HEK293 (cell line): ENCODE measurements at regions not wholly inside any gene's neighbourhood (a gene's known extent, or its start where the extent isn't known, plus 50 kb on each side); places are given as distances from the start of the nearest gene placed in this dataset.

Experiments used
- SETDB1 ChIP-seq: IDR thresholded peaks from one replicate; pipeline ENCODE4 v1.6.1; 2017; ENCODE audit warnings: mild to moderate bottlenecking, low read length, moderate library complexity, mixed read lengths; ENCODE audit not compliant: insufficient read length
- ZBTB17 ChIP-seq: fragments of 450-650 bp; formaldehyde crosslinking; IDR thresholded peaks from 2 replicates; pipeline ENCODE4 v1.5.1; 2016; ENCODE audit warnings: missing biosample characterization, missing genetic modification characterization
- ZFHX2 ChIP-seq: fragments of 450-650 bp; formaldehyde crosslinking; conservative IDR thresholded peaks from 2 replicates; pipeline ENCODE4 v1.5.1; 2016; ENCODE audit warnings: missing biosample characterization, missing genetic modification characterization
- ZFP41 ChIP-seq: fragments of 450-650 bp; formaldehyde crosslinking; IDR thresholded peaks from 2 replicates; pipeline ENCODE4 v1.5.1; 2016; ENCODE audit warnings: missing biosample characterization, missing genetic modification characterization, borderline replicate concordance
- ZNF10 ChIP-seq: fragments of 450-650 bp; formaldehyde crosslinking; IDR thresholded peaks from 2 replicates; pipeline ENCODE4 v1.5.1; 2017; ENCODE audit warnings: missing biosample characterization, missing genetic modification characterization
- ZNF114 ChIP-seq: fragments of 450-650 bp; formaldehyde crosslinking; IDR thresholded peaks from 2 replicates; pipeline ENCODE4 v1.5.0; 2017; ENCODE audit warnings: missing biosample characterization, missing genetic modification characterization
- ZNF138 ChIP-seq: fragments of 450-650 bp; formaldehyde crosslinking; IDR thresholded peaks from 2 replicates; pipeline ENCODE4 v1.5.1; 2016; ENCODE audit warnings: missing biosample characterization, missing genetic modification characterization, borderline replicate concordance
- ZNF561 ChIP-seq: fragments of 450-650 bp; IDR thresholded peaks from 2 replicates; pipeline ENCODE4 v1.5.1; 2018; ENCODE audit warnings: missing biosample characterization, missing genetic modification characterization, borderline replicate concordance
- TF ChIP-seq, protein P1 (sequence below): fragments of 450-650 bp; formaldehyde crosslinking; IDR thresholded peaks from 2 replicates; pipeline ENCODE4 v1.5.1; 2016; ENCODE audit warnings: missing biosample characterization, missing genetic modification characterization

DNA sequence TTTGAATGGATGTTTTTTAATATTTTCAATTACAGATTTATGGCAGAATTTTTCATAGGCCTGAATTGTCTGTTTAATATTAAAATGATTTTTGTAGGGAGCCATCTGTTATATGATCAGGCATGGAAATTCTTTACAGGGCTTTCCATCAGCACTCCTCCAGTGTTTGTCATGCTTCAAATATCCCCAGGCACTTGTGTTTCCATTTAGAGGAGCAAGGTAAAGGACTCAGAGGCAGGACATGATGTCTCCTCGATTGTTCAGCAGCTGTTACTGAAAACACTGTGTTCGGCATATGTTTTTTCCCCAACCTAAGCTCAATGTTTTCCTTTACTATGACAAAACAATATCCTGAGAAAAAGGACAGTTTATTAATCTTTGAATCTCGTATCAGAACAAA lies 172.3 kb upstream of the RFX3 start:
- TF ChIP-seq, protein P1, sequence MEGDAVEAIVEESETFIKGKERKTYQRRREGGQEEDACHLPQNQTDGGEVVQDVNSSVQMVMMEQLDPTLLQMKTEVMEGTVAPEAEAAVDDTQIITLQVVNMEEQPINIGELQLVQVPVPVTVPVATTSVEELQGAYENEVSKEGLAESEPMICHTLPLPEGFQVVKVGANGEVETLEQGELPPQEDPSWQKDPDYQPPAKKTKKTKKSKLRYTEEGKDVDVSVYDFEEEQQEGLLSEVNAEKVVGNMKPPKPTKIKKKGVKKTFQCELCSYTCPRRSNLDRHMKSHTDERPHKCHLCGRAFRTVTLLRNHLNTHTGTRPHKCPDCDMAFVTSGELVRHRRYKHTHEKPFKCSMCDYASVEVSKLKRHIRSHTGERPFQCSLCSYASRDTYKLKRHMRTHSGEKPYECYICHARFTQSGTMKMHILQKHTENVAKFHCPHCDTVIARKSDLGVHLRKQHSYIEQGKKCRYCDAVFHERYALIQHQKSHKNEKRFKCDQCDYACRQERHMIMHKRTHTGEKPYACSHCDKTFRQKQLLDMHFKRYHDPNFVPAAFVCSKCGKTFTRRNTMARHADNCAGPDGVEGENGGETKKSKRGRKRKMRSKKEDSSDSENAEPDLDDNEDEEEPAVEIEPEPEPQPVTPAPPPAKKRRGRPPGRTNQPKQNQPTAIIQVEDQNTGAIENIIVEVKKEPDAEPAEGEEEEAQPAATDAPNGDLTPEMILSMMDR (tag by site-specific recombination) = no peak
- TF ChIP-seq ZNF138 (no peak), SETDB1 (no peak), ZNF561 (tag by site-specific recombination) (no peak), ZNF114 (no peak), ZFP41 (tag by site-specific recombination) (no peak), ZNF10 (tag by site-specific recombination) (no peak), ZFHX2 (tag by site-specific recombination) (no peak), ZBTB17 (tag by site-specific recombination) (no peak)
